CD4-positive, alpha-beta T cell treated with Interleukin-17A for 1 hour (primary cell): ENCODE measurements at regions not wholly inside any gene's neighbourhood (a gene's known extent, or its start where the extent isn't known, plus 50 kb on each side); places are given as distances from the start of the nearest gene placed in this dataset.
"Not testable (repeated sequence)": the region's sequence is repeated elsewhere in the genome, so short reads cannot be mapped to it uniquely, and the experiment has no call there.

Experiments
- DNase-seq: peaks from one replicate; pipeline ENCODE4 v3.0.0-alpha.2; 2020

- DNase-seq: no peak
Observed at GRCh38 chr2:121063471-121063870, 221.5 kb downstream of the TFCP2L1 start.

GRCh38 chr2:121064186-121064585 lies 220.8 kb downstream of the TFCP2L1 start:
- no peak for DNase-seq

GRCh38 chr2:121065239-121065638 lies 219.8 kb downstream of the TFCP2L1 start:
- no peak for DNase-seq

GRCh38 chr2:121066526-121066925 lies 218.5 kb downstream of the TFCP2L1 start:
- no peak for DNase-seq

GRCh38 chr2:121068851-121069250 lies 216.2 kb downstream of the TFCP2L1 start:
- no peak for DNase-seq

- DNase-seq: no peak
Observed at GRCh38 chr2:121069434-121069969, 215.5 kb downstream of the TFCP2L1 start.

- not testable (repeated sequence) for DNase-seq
Observed at GRCh38 chr2:121070061-121070460, 214.9 kb downstream of the TFCP2L1 start.

GRCh38 chr2:121071034-121071504 lies 213.9 kb downstream of the TFCP2L1 start:
- DNase-seq: no peak

GRCh38 chr2:121072784-121073183 lies 212.2 kb downstream of the TFCP2L1 start:
- no peak for DNase-seq

- DNase-seq: no peak
Observed at GRCh38 chr2:121073320-121074210, 211.4 kb downstream of the TFCP2L1 start.

GRCh38 chr2:121074293-121074932 lies 210.6 kb downstream of the TFCP2L1 start:
- DNase-seq: no peak

GRCh38 chr2:121075006-121075551 lies 209.9 kb downstream of the TFCP2L1 start:
- DNase-seq: peak; percentile 8

GRCh38 chr2:121075641-121076497 lies 209.1 kb downstream of the TFCP2L1 start:
- DNase-seq: no peak

- DNase-seq: no peak
Observed at GRCh38 chr2:121076498-121076820, 208.5 kb downstream of the TFCP2L1 start.

- peak; percentile 48 for DNase-seq
Observed at GRCh38 chr2:121076885-121077549, 208.0 kb downstream of the TFCP2L1 start.

- DNase-seq: no peak
Observed at GRCh38 chr2:121078899-121079298, 206.1 kb downstream of the TFCP2L1 start.

GRCh38 chr2:121080013-121080772 lies 204.8 kb downstream of the TFCP2L1 start:
- DNase-seq: peak; percentile 32

GRCh38 chr2:121081701-121082100 lies 203.3 kb downstream of the TFCP2L1 start:
- no peak for DNase-seq

GRCh38 chr2:121082191-121082590 lies 202.8 kb downstream of the TFCP2L1 start:
- no peak for DNase-seq

- no peak for DNase-seq
Observed at GRCh38 chr2:121084130-121084680, 200.8 kb downstream of the TFCP2L1 start.

- DNase-seq: no peak
Observed at GRCh38 chr2:121085801-121086200, 199.2 kb downstream of the TFCP2L1 start.
